GM18517 (cell line): ENCODE measurements at regions not wholly inside any gene's neighbourhood (a gene's known extent, or its start where the extent isn't known, plus 50 kb on each side); places are given as distances from the start of the nearest gene placed in this dataset.
"Not testable (repeated sequence)": the region's sequence is repeated elsewhere in the genome, so short reads cannot be mapped to it uniquely, and the experiment has no call there.

Experiments
- ATAC-seq: cut with Tn5 transposase; IDR thresholded peaks from one replicate; pipeline ENCODE4 v1.9.1; 2021; ENCODE audit warnings: mild to moderate bottlenecking, moderate library complexity; ENCODE audit not compliant: unreplicated experiment

DNA sequence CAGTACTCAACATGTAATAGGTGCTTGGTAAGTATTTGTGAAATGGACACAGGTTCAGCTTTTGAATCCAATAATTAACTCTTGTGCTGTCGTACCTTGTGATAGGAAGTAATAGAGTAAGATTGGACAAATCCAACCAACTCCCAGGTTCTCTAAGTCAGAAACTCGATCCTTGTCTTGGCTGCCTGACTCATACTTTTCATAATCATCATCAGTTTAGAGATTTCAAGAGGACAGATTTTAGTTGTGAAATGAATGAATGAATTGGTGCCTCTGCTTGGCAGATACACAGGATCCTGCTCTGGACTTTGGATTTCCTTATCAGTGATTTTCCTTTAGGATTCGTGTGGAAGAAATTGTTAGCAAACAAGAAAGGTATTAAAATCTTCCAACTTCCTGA is 1145.2 kb downstream of the AACS start:
- no peak for ATAC-seq

DNA sequence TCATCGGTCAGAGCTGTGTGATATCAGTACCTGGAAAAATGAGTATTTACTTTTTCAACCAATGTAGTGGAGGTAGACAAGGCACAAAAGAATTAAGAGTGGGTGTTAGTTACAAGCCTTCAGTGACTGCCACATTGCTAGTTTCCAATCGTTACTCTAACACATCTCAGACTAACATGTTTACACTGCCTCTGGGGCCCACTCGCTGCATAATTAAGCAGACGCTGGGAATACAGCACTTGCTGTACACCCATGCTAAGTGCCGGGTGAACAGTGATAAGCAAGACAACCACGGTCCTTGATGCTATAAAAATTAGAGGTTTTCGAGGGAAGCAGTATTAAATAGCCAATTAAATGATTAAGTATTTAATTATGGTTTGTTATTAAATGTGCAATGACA is 1147.6 kb downstream of the AACS start:
- ATAC-seq = no peak

DNA sequence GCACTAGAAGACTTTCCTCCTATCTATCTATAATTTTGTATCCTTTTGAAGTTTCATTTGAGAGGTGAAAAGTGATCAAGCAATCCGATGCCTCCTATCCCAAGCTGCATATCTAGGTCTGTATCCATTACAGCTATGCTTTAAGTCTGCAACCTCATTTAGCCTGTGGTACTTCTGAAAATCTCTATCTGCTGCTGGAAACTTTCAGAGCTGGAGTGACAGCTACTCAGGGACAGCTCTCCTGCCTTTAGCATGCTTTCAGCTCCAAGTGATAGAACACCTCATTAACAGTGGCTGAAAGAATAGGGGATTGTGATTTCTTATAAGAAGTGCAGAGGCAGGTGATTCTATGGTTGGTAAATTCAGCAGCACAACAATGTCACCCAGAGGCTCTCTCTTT is 1153.5 kb downstream of the AACS start:
- ATAC-seq = no peak

DNA sequence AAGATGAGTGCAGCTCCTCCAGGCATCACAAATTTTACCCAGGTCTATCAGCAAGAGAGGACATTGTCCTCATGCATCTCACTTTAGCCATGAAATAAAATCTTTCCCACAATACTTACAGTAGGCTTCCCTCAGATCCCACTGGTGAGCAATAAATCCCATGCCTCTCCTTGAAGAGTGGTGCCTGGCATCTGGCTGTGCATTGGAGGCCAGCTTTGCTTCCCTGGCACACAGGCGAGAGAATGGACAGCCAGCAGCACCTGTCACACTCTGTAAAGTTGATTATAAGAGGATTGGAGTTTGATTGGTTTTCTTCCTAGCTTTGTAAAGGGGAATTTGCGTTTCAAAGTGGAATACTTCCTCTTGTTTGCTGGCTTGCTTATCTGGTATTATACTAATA is 1153.9 kb downstream of the AACS start:
- no peak for ATAC-seq

DNA sequence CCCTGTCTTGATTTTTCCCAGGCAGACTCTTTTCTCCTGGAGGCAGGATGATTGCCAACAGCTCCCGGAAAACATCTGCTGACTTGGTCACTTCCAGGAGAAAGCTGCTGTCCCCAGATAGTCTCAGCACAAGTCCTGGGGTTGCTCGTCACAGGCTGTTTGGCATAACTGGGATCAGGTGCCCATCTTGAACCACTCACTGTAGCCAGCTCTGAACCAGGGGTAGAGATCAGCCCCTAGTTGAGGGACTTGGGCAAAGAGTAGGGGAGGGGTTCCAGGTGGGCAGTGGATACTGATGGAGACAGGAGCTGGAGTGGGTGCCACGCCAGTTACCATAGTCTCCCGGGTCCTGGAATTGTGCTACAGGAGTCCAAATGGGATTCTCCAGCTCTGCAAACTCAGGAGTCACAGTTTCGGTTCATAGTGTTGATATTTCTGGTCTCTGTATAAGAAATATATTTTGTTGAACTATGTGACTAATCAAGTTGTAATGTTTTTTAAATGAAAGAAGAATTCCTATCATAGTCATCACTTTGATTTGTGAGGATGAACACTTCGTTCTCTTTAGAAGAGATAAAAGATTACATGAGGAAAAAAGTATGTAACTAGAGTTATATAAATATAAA is 1154.5 kb downstream of the AACS start:
- no peak for ATAC-seq

DNA sequence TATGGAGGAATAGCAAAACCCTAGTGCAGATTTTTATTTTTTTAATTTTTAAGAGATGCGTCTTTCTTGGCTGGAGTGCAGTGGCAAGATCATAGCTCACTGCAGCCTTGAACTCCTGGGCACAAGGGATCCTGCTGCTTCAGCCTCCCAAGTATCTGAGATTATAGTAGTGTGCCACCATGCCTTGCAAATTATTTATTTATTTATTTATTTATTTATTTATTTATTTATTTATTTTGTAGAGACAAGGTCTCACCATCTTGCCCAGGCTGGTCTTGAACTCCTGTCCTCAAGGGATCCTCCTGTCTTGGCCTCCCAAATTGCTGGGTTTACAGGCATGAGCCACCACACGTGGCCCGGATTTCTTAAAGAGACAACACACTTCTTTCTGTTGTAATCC is 1158.8 kb downstream of the AACS start:
- no peak for ATAC-seq

DNA sequence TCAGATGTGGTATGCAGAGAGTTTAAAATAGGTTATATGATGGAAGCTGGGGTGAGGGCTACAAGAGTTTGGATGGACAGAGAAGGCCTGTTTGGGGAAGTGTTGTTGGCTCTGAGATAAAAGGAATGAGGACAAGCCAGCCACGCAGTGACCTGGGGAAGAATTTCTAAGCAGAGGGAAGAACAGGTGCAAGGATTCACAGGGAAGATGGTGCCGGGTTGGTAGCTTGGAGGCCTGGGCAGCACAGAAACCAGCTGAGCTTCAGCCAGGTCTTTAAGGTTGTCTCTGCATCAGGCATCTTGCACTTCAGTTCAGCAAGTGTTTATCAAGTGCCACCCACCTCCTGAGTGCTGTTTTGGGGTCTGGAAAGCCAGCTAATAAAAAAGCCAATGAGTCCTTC is 1163.7 kb downstream of the AACS start:
- no peak for ATAC-seq

DNA sequence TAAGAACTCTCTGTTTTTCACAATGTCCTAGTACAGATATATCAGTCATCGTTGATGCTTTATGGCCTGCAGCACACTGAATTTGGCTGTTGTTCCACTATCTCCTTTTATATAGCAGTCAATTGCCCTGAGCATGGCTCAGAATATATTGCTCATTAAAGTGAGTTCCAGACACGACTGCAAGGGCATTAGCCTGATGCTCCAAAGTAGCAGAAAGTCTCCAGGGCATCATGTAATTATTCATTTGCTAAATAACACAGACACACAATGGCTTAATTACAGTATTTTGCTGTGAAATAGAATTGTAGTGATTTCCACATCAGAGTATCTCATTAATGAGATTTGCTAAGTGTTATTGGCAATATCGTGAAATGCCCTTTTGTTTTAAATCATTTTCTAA is 1167.5 kb downstream of the AACS start:
- ATAC-seq = no peak

DNA sequence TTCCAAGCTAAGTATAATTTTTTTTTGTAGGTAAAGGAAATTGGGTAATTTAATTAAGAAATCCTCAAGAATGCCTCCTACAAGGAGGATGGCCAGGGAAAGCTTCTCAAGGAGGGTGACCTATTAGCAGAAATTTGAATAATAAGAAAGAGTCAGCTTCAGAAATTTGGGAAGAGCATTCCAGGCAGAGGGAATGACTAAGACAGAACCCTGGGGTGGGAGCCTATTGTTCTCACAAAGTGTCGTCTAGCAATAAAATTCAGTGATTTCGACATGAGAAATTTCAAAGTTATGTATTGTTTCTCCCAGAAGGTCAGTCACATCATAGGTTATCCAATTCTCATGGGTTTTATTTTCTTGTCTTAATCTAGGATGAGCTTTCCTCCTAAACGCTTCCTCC is 1168.4 kb downstream of the AACS start:
- ATAC-seq = no peak

DNA sequence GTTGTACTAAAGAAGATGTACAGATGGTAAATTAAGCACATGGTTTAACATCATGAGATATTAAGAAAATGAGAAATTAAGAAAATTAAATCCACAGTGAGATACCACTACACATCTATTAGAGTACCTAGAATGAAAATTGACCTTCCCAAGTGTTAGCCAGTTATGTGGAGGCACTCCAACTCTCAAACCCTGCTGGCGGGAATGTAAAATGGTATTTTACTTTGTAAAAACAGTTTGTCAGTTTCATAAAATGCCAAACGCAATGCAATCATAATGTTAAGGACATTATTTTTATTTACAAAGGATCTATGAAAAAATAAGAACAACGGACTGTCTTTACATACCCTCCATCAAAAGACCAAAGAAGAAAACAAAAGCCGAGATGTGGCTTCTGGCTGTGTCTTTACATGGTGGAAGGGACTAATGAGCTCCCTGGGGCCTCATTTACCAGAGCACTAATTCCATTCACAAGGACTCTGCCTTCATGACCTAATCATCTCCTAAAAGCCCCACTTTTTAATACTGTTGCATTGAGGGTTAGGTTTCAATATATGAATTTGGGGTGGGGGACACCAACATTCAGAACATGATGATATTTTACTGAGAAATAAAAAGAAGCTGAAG is 1178.7 kb downstream of the AACS start:
- ATAC-seq = no peak

DNA sequence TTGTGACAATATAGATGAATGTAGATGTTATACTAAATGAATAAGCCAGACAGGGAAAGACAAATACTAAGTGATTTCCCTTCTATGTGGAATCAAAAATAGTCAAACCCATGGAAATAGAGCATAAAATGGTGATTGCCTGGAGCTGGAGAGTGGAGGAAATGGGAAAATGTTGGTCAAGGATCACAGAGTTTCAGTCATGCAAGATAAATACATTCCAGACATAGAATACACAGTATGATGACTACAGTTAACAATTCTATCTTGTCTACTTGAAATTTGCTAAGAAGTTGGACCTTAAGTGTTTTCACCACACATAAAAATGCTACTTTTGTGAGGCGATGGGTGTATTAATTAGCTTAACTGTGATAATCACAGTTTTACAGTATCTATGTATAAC is 1182.7 kb downstream of the AACS start:
- no peak for ATAC-seq

DNA sequence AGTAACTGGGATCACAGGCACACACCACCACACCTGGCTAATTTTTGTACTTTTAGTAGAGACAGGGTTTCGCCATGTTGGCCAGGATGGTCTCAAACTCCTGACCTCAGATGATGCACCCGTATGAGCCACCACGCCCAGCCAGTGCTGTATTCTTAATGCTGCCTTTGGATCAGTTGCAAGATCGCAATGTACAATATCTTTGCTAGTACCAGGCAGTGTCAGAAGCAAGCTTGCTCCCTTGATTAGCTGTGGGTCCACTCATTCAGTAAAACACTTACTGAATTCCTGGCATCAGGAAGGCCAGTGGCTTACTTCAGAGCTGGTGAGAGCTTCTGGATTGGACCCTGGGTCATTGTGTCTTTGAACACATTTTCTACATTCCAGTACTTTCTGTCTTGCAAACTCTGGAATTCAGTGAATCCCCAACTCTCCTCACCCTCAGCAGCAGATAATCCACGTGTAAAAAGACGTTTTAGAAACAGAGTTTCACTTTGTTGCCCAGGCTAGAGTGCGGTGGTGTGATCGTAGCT is 1183.7 kb downstream of the AACS start:
- no peak for ATAC-seq

DNA sequence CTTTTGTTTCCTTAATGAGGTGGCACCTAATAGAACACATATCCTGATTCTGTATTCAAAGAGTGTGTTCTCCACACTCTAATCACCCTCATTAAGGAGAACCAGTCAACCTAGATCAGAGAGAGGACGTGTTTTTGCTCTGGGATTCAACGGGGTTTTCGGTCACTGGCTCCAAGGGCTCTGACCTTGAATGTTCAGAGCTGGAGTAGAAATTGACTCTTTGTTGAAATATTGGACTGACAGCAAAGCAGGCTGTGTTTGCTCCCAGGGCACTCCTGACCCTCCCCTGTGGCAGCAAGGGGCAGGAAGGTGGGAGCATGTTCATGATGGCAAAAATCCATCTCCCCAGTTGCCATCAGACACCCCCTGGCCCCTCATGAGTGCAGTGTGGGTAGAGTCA is 1193.0 kb downstream of the AACS start:
- no peak for ATAC-seq

DNA sequence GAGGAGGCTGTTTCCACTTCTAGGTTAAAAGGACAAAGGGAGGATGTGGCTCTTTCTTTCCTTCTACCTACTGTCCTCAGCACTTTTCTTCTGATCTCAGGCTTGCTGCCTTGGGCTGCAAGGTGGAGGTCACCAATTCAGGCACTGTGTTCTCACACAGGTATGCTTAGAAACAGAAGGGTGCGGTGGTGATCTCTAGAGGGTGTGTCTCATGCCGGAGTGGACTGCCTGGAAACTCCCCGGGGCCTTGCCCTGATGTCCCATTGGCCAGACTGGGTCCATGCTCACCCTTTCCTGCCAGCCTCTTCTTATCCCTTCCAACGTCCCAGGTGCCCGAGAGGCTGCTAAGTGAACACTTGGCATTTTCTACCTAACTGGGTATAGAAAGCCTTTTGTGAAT is 1197.6 kb downstream of the AACS start:
- ATAC-seq = no peak

DNA sequence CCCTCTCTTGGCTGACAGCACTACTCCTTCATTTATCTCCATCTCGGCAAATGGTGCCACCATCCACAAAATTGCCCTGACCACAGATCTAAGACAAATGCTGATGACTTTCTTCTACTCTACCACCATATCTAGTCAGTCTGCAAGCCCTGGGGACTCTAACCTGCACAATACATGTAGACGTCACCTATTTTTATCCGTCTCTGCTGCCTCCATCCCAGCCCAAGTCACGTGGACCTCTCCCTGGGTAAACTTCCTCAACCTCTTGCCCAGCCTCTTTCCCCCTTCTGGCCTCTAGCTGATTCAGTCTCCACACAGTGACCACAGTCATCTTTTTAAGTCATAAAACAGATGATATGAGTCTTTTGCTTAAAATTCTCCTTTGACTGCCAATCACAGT is 1203.0 kb downstream of the AACS start:
- ATAC-seq = no peak

DNA sequence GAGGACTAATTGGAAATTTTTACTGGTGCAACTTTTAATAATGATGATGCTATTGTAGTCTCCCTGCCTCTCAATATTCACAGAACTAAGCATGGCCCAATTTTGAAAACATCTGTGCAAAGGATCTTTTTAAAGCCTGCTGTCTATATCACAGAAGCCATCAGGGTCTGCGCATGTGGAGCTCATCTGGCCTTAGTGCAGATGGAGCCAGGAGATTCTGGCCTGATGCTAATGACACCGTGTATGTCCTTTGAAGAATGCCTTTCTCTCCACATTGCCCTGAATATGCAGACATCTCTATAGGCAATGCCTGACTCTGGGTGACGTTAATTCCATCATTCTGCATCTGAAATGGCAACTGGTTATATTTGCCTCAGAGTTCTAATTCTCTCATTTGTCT is 1205.9 kb downstream of the AACS start:
- no peak for ATAC-seq

DNA sequence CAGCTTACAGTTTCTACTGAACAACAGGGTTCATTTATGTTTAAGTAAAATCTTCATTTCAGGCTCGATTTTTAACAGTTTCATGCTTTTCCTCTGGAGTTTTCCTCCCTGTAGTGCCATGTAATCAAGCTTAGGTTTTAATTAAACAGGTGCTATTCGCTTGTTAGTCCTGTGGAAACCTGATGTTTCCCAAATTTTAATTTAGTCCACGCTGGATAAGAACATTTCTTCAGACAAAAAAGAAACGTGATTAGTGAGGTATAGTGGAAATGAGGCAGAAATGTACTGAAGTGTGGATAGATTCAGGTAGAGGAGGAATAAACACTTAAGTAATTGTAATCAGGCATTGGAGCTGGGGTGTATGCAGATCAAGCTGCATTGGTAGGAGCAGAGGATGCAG is 1217.5 kb downstream of the AACS start:
- ATAC-seq = no peak

DNA sequence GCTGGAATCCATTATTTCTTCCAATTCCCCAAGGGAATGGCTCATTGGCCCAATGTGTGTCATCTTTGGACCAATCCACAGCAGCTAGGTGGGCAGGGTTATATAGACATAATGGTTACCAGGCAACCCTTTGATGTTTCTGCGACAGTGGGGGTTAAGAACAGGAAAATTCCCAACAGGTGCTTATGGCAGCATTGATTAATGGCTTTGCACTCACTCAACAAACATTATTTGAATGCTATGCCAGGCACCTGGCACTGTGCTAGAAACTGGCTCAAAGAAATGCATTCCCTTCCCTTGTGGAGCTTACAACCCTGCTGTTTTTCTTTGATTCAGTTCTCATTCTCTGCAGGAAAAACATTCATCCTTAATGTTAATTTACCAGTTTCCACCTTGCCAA is 1221.0 kb downstream of the AACS start:
- no peak for ATAC-seq

DNA sequence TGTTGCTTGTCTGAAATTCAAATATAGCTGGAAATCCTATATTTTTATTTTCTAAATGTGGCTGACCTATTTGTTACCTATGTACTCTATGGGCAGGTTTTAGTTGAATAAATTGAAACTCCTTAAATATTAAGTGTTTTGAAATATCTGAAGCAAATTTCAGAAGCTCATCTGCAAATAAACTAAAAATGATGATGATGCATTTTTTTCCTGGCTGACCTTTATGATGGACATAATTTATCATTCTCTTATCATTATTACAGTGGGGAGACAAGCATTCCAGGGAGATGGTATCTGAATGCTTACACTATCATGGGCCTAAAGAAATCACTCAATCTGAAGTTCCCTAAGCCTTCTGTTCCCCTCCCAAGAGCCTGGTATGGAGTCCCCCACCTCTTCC is 1225.2 kb downstream of the AACS start:
- ATAC-seq = no peak

DNA sequence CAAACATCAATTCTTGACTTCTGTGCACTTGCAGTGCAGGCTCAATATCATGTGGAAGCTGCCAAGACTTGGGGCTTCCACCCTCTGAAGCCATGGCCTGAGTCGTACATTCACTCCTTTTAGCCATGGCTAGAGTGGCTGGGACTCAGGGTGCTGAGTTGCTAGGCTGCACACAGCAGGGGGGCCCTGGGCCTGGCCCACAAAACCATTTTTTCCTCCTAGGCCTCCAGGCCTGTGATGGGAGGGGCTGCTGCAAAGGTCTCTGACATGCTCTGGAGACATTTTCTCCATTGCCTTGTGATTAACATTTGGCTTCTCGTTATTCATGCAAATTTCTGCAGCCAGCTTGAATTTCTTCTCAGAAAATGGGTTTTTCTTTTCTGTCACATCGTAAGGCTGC is 1226.8 kb downstream of the AACS start:
- ATAC-seq = not testable (repeated sequence)

DNA sequence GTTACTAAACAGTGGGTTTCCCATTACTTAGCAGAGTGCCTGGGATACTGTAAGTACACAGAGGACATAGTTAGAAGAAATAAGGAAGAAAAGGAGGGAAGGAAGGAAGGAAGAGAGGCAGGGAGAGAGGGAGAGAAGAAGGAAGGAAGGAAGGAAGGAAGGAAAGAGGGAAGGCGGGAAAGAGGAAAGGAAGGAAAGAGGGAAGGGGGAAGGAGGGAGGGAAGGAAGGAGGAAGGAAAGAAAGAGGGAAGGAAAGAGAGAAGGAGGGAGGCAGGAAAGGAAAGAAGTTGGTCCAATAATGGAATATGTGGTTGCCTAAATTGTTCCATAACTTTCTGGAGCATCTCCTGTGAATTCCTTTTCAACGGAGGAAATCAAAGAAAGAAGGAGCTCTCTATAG is 1230.4 kb downstream of the AACS start:
- ATAC-seq = no peak

DNA sequence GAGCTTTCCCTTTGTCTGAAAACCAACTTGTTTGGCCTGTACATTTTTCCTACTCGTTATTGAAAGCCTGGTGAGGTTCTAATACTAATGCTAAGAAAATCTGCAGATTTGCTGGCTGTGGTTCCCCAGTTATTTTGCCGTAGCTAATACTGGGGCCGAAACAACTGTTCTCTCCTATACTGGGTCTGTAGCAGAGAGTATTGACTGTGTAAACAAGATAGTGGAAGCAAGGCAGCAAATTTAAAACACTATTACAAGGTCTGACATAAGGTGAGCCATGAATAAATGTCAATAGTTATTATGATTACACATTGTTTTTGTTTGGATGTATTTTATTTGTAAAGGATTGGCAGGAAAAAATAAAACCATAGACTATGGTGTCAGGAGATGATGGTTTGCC is 1244.0 kb downstream of the AACS start:
- no peak for ATAC-seq

DNA sequence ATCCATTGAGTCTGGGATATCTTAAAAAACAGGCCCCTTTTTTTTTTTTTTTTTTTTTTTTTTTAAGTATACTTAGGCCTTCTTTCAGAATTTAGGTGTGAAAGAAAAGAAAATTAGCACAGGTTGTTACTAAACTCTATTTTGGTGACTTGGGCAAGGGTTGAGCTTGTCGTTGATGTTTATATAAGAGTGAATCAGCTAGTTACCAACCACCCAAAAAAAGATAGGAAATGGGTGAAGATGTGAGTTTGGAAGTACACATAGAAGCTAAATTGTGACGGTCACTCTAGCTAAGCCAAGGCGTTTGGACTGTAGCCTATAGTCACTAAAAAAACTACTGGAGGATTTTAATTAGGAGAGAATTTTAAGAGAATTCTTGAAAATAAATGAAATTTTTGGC is 1247.2 kb downstream of the AACS start:
- no peak for ATAC-seq
